ENCODE measurements at regions not wholly inside any gene's neighbourhood (a gene's known extent, or its start where the extent isn't known, plus 50 kb on each side); places are given as distances from the start of the nearest gene placed in this dataset.

- no peak for DNase-seq
These were observed 194.4 kb upstream of the BTG1 start for GRCh38 chr12:92340003-92340402.

GRCh38 chr12:92339198-92339821, 193.7 kb upstream of the BTG1 start:
- DNase-seq, result no peak

GRCh38 chr12:92338671-92339070, 193.0 kb upstream of the BTG1 start:
- no peak for DNase-seq

GRCh38 chr12:92338102-92338501, 192.5 kb upstream of the BTG1 start:
- DNase-seq, result no peak

GRCh38 chr12:92337128-92337527, 191.5 kb upstream of the BTG1 start:
- DNase-seq, result no peak

- no peak for DNase-seq
These were observed 191.0 kb upstream of the BTG1 start for GRCh38 chr12:92336641-92337040.

GRCh38 chr12:92335831-92336230, 190.2 kb upstream of the BTG1 start:
- no peak for DNase-seq

GRCh38 chr12:92334552-92334951, 188.9 kb upstream of the BTG1 start:
- no peak for DNase-seq

- DNase-seq, result no peak
These were observed 186.9 kb upstream of the BTG1 start for GRCh38 chr12:92332552-92332951.

- no peak for DNase-seq
These were observed 185.7 kb upstream of the BTG1 start for GRCh38 chr12:92331383-92331782.

GRCh38 chr12:92330654-92331053, 185.0 kb upstream of the BTG1 start:
- DNase-seq, result no peak

- no peak for DNase-seq
These were observed 181.2 kb upstream of the BTG1 start for GRCh38 chr12:92326877-92327276.

GRCh38 chr12:92324849-92325500, 179.3 kb upstream of the BTG1 start:
- DNase-seq, result no peak

GRCh38 chr12:92312463-92312964, 166.9 kb upstream of the BTG1 start:
- no peak for DNase-seq

GRCh38 chr12:92304371-92305055, 158.9 kb upstream of the BTG1 start:
- DNase-seq, result no peak

GRCh38 chr12:92302041-92302829, 156.6 kb upstream of the BTG1 start:
- no peak for DNase-seq

- no peak for DNase-seq
These were observed 155.7 kb upstream of the BTG1 start for GRCh38 chr12:92301356-92301755.

GRCh38 chr12:92300777-92301176, 155.1 kb upstream of the BTG1 start:
- no peak for DNase-seq

- DNase-seq, result no peak
These were observed 154.1 kb upstream of the BTG1 start for GRCh38 chr12:92299744-92300143.

- no peak for DNase-seq
These were observed 153.7 kb upstream of the BTG1 start for GRCh38 chr12:92299344-92299743.

- no peak for DNase-seq
These were observed 152.5 kb upstream of the BTG1 start for GRCh38 chr12:92297932-92298696.

- DNase-seq, result no peak
These were observed 151.8 kb upstream of the BTG1 start for GRCh38 chr12:92297405-92297804.

- DNase-seq, result no peak
These were observed 149.9 kb upstream of the BTG1 start for GRCh38 chr12:92295523-92295922.

Measured in activated CD4-positive, alpha-beta T cell treated with anti-CD3 and anti-CD28 coated beads for 1 hour (primary cell).